SK-N-DZ (cell line): ENCODE measurements at regions not wholly inside any gene's neighbourhood (a gene's known extent, or its start where the extent isn't known, plus 50 kb on each side); places are given as distances from the start of the nearest gene placed in this dataset.

Experiments used
- DNase-seq: peaks from one replicate; pipeline ENCODE4 v3.0.0-alpha.2; 2015; ENCODE audit warnings: low spot score

GRCh38 chr1:168387781-168388760 is 107.4 kb downstream of the TBX19 start:
- DNase-seq = no peak

GRCh38 chr1:168386949-168387586 is 106.4 kb downstream of the TBX19 start:
- DNase-seq = peak; percentile 25

- no peak for DNase-seq
Observed at GRCh38 chr1:168386492-168386891, 105.8 kb downstream of the TBX19 start.

GRCh38 chr1:168381850-168382249 is 101.2 kb downstream of the TBX19 start:
- no peak for DNase-seq

GRCh38 chr1:168380945-168381344 is 100.3 kb downstream of the TBX19 start:
- no peak for DNase-seq

GRCh38 chr1:168379104-168379860 is 98.6 kb downstream of the TBX19 start:
- DNase-seq = no peak

- no peak for DNase-seq
Observed at GRCh38 chr1:168375566-168376300, 95.1 kb downstream of the TBX19 start.

- no peak for DNase-seq
Observed at GRCh38 chr1:168374566-168374965, 93.9 kb downstream of the TBX19 start.

GRCh38 chr1:168373869-168374268 is 93.2 kb downstream of the TBX19 start:
- DNase-seq = no peak

GRCh38 chr1:168372861-168373371 is 92.2 kb downstream of the TBX19 start:
- no peak for DNase-seq

GRCh38 chr1:168372307-168372706 is 91.6 kb downstream of the TBX19 start:
- no peak for DNase-seq

GRCh38 chr1:168371477-168371876 is 90.8 kb downstream of the TBX19 start:
- DNase-seq = no peak

GRCh38 chr1:168370586-168370985 is 89.9 kb downstream of the TBX19 start:
- no peak for DNase-seq

GRCh38 chr1:168369655-168370054 is 89.0 kb downstream of the TBX19 start:
- no peak for DNase-seq

GRCh38 chr1:168368131-168368530 is 87.5 kb downstream of the TBX19 start:
- no peak for DNase-seq

GRCh38 chr1:168365719-168366479 is 85.2 kb downstream of the TBX19 start:
- DNase-seq = no peak
